Hepatocyte (in vitro differentiated cells): ENCODE measurements at regions not wholly inside any gene's neighbourhood (a gene's known extent, or its start where the extent isn't known, plus 50 kb on each side); places are given as distances from the start of the nearest gene placed in this dataset.
"Not testable (repeated sequence)": the region's sequence is repeated elsewhere in the genome, so short reads cannot be mapped to it uniquely, and the experiment has no call there.

Experiments used
- EZH2 ChIP-seq: fragments of 200-600 bp; sonication (generic); IDR thresholded peaks from 2 replicates; pipeline ENCODE4 v1.6.1; 2016; ENCODE audit warnings: antibody characterized with exemption, mild to moderate bottlenecking, borderline replicate concordance
- TF ChIP-seq, protein P1 (sequence below): fragments of 200-600 bp; sonication (generic); IDR thresholded peaks from 2 replicates; pipeline ENCODE4 v1.5.1; 2016; ENCODE audit warnings: antibody characterized with exemption, mild to moderate bottlenecking; ENCODE audit not compliant: poor library complexity

DNA sequence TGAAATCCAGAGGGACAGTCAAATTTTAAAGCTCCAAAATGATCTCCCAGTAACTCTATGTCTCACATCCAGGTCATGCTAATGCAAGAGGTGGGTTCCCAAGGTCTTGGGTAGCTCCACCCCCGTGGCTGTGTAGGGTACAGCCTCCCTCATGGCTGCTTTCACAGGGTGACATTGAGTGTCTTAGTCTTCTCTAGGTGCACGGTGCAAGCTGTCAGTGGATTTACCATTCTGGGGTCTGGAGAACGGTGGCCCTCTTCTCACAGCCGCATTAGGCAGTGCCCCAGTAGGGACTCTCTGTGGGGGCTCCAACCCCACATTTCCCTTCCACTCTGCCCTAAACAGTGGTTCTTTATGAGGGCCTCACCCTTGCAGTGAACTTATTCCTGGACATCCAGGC, 640.0 kb upstream of the TPTE start:
- TF ChIP-seq EZH2, result not testable (repeated sequence)
- TF ChIP-seq, protein P1, sequence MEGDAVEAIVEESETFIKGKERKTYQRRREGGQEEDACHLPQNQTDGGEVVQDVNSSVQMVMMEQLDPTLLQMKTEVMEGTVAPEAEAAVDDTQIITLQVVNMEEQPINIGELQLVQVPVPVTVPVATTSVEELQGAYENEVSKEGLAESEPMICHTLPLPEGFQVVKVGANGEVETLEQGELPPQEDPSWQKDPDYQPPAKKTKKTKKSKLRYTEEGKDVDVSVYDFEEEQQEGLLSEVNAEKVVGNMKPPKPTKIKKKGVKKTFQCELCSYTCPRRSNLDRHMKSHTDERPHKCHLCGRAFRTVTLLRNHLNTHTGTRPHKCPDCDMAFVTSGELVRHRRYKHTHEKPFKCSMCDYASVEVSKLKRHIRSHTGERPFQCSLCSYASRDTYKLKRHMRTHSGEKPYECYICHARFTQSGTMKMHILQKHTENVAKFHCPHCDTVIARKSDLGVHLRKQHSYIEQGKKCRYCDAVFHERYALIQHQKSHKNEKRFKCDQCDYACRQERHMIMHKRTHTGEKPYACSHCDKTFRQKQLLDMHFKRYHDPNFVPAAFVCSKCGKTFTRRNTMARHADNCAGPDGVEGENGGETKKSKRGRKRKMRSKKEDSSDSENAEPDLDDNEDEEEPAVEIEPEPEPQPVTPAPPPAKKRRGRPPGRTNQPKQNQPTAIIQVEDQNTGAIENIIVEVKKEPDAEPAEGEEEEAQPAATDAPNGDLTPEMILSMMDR, result not testable (repeated sequence)
